SJSA1 (cell line): ENCODE measurements at regions not wholly inside any gene's neighbourhood (a gene's known extent, or its start where the extent isn't known, plus 50 kb on each side); places are given as distances from the start of the nearest gene placed in this dataset.

Experiments
- DNase-seq, 2 experiments: peaks; one replicate each; pipeline ENCODE4 v3.0.0-alpha.2; 2015 to 2020; ENCODE audit warnings: low spot score in 2 of 2, low read depth in 1 of 2
- H3K27ac ChIP-seq: fragments of 250-450 bp; sonication (Bioruptor Pico); 2 replicates; pipeline ENCODE4 v1.5.1; 2020; ENCODE audit warnings: mild to moderate bottlenecking, moderate library complexity
- H3K27me3 ChIP-seq: fragments of 250-450 bp; sonication (Bioruptor Pico); replicated peaks from 2 replicates; pipeline ENCODE4 v1.5.1; 2020; ENCODE audit warnings: mild to moderate bottlenecking, moderate library complexity
- H3K36me3 ChIP-seq: fragments of 250-450 bp; sonication (Bioruptor Pico); 2 replicates; pipeline ENCODE4 v1.5.1; 2020; ENCODE audit warnings: mild to moderate bottlenecking
- H3K4me1 ChIP-seq: fragments of 250-450 bp; sonication (Bioruptor Pico); replicated peaks from 2 replicates; pipeline ENCODE4 v1.6.1; 2021; ENCODE audit warnings: mild to moderate bottlenecking
- H3K4me3 ChIP-seq: fragments of 250-450 bp; sonication (Bioruptor Pico); 2 replicates; pipeline ENCODE4 v1.5.1; 2020; ENCODE audit warnings: mild to moderate bottlenecking
- H3K9me3 ChIP-seq: fragments of 250-450 bp; sonication (Bioruptor Pico); replicated peaks from 2 replicates; pipeline ENCODE4 v1.5.1; 2020; ENCODE audit warnings: mild to moderate bottlenecking

DNA sequence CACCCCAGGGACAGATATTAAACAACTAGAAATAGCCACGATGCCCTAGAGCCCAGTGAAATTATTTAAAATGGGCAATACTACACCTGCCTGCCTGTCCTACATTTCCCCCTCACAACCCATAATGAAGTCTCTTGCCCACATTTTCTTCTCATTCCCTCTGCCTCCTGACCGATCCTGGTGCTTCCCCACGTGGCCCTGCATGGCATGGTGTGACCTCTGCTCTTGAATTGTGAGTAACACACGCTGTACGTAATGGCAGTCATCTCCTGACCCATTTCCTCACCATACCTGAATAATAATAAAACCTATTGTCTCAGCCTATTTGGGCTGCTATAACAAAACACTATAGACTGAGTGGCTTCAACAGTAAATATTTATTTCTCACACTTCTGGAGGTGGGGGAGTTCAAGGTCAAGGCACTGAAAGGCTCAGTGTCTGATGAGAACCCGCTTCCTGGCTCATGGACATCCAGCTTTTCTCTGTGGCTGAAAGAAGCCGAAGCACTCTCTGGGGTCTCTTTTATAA, 77.0 kb upstream of the ENPP6 start:
- no peaks in the 10 kb centered on the region for H3K9me3 ChIP-seq
- H3K4me3 ChIP-seq = no peak overlapping the region
- DNase-seq = no peak
- H3K4me1 ChIP-seq = no peaks in the 10 kb centered on the region
- no peaks in the 10 kb centered on the region for H3K36me3 ChIP-seq
- H3K27me3 ChIP-seq = no peaks in the 10 kb centered on the region
- H3K27ac ChIP-seq = no peak overlapping the region

DNA sequence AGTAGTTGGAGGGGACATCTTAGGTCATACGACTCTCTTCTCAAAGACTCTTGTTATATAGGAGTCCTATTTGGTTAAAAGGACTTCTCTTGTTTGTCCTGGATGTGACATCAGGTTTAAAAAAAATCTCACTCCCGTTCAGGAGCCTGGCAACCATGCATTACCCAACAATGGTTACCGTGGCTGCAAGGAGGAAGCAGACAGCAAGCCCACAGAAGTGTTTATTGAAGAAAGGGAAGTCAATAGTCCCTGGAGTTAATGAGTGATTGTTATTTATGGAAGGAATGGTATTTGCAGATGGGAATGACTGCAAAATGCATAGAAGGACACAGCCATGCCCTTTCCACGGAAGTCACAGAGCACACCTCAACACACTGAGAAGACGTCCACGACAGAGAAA, 75.9 kb upstream of the ENPP6 start:
- no peak for DNase-seq
- H3K27ac ChIP-seq = no peak overlapping the region
- no peaks in the 10 kb centered on the region for H3K4me1 ChIP-seq

DNA sequence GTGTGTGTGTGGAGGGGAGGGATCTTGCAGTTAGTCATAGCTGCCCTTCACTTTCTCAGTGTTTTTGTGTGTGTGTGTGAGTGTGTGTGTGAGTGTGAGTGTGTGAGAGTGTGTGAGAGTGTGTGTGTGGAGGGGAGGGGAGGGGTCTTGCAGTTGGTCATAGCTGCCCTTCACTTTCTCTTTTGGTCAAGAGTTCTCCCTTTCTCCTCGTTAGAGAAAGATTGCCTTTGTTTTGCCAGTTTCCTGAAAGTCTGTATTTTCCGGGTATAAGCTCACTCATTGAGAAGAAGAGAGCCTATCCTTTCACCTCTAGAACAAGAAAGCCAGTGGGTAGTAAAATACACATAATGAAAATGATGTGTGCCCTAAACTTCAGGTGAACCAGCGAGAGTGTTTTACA, 75.2 kb upstream of the ENPP6 start:
- H3K27ac ChIP-seq = no peak overlapping the region
- no peaks in the 10 kb centered on the region for H3K4me1 ChIP-seq
- H3K9me3 ChIP-seq = no peaks in the 10 kb centered on the region
- H3K36me3 ChIP-seq = no peaks in the 10 kb centered on the region
- no peaks in the 10 kb centered on the region for H3K27me3 ChIP-seq
- no peak overlapping the region for H3K4me3 ChIP-seq
- no peak for DNase-seq

More for the DNA sequence above, 75.9 kb upstream of the ENPP6 start:
- Histone ChIP-seq H3K4me3 (no peak overlapping the region), H3K9me3 (no peaks in the 10 kb centered on the region), H3K27me3 (no peaks in the 10 kb centered on the region), H3K36me3 (no peaks in the 10 kb centered on the region)

DNA sequence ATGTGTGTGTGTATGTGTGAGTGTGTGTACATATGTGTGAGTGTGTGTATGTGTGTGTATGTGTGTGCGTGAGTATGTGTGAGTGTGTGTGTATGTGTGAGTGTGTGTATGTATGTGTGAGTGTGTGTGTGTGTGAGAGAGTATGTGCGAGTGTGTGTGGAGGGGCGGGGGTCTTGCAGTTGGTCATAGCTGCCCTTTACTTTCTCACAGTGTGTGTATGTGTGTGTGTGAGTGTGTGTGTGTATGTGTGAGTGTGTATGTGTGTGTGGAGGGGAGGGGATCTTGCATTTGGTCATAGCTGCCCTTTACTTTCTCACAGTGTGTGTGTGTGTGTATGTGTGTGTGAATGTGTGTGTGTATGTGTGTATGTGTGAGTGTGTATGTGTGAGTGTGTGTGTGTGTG, 74.8 kb upstream of the ENPP6 start:
- Histone ChIP-seq H3K27me3 (no peaks in the 10 kb centered on the region), H3K36me3 (no peaks in the 10 kb centered on the region), H3K9me3 (no peaks in the 10 kb centered on the region), H3K4me1 (no peaks in the 10 kb centered on the region), H3K27ac (no peak overlapping the region), H3K4me3 (no peak overlapping the region)
- DNase-seq = no peak

DNA sequence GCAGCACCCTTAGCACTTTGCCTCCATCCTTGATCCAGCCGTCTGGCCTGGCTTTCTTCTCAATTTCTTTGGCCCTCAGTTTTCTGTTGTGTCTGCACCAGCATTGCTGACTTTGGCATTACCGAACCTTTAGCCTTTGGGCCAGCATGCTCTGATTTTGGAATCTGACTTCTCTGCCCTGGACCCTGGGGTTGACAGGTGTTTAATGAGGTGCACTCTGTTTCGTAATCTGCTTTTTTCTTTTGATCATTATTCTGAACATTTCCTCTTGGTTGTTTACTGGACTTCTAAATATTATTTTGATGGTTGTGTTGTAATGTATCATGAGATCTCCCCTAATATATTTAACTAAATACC, 71.5 kb upstream of the ENPP6 start:
- Histone ChIP-seq H3K36me3 (no peaks in the 10 kb centered on the region), H3K4me1 (no peaks in the 10 kb centered on the region), H3K27me3 (no peaks in the 10 kb centered on the region), H3K9me3 (no peaks in the 10 kb centered on the region), H3K4me3 (no peak overlapping the region), H3K27ac (no peak overlapping the region)
- DNase-seq = no peak

GRCh38 chr4:184288451-184289178, 70.9 kb upstream of the ENPP6 start:
- Histone ChIP-seq H3K9me3 (no peaks in the 10 kb centered on the region), H3K4me3 (no peak overlapping the region), H3K27me3 (no peaks in the 10 kb centered on the region), H3K4me1 (no peaks in the 10 kb centered on the region), H3K36me3 (no peaks in the 10 kb centered on the region), H3K27ac (no peak overlapping the region)
- no peak for DNase-seq

GRCh38 chr4:184287697-184288255, 70.1 kb upstream of the ENPP6 start:
- Histone ChIP-seq H3K36me3 (no peaks in the 10 kb centered on the region), H3K9me3 (no peaks in the 10 kb centered on the region), H3K4me1 (no peaks in the 10 kb centered on the region), H3K4me3 (no peak overlapping the region), H3K27ac (no peak overlapping the region), H3K27me3 (no peaks in the 10 kb centered on the region)
- DNase-seq = no peak

DNA sequence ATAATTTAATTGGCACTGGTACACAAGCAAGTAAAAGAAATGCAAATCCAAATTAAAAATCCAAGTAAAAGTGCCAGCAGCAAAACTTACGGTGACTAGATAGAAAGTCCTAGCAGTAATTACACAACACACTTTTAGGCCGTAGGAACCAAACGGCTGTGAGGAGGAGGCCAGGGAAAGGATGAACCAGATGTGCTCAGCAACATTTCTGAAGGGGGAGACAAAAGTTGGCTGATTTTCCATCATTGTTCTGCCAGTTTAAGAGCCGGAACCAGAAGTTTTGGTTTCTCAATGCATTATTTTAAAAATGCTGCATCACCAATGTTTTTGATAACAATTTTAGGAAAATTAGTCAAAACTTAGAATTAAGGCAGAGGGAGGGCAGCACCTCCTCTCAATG, 68.7 kb upstream of the ENPP6 start:
- Histone ChIP-seq H3K9me3 (no peaks in the 10 kb centered on the region), H3K4me3 (no peak overlapping the region), H3K27ac (no peak overlapping the region), H3K4me1 (no peaks in the 10 kb centered on the region), H3K36me3 (no peaks in the 10 kb centered on the region), H3K27me3 (no peaks in the 10 kb centered on the region)
- DNase-seq = no peak

- H3K4me3 ChIP-seq = no peak overlapping the region
- no peaks in the 10 kb centered on the region for H3K36me3 ChIP-seq
- no peaks in the 10 kb centered on the region for H3K4me1 ChIP-seq
- DNase-seq = no peak
- no peaks in the 10 kb centered on the region for H3K9me3 ChIP-seq
- H3K27ac ChIP-seq = no peak overlapping the region
- H3K27me3 ChIP-seq = no peaks in the 10 kb centered on the region
Observed at GRCh38 chr4:184284742-184285141, 67.1 kb upstream of the ENPP6 start.

GRCh38 chr4:184284336-184284690, 66.6 kb upstream of the ENPP6 start:
- DNase-seq = no peak
- Histone ChIP-seq H3K36me3 (no peaks in the 10 kb centered on the region), H3K27me3 (no peaks in the 10 kb centered on the region), H3K4me1 (no peaks in the 10 kb centered on the region), H3K27ac (no peak overlapping the region), H3K9me3 (no peaks in the 10 kb centered on the region), H3K4me3 (no peak overlapping the region)

DNA sequence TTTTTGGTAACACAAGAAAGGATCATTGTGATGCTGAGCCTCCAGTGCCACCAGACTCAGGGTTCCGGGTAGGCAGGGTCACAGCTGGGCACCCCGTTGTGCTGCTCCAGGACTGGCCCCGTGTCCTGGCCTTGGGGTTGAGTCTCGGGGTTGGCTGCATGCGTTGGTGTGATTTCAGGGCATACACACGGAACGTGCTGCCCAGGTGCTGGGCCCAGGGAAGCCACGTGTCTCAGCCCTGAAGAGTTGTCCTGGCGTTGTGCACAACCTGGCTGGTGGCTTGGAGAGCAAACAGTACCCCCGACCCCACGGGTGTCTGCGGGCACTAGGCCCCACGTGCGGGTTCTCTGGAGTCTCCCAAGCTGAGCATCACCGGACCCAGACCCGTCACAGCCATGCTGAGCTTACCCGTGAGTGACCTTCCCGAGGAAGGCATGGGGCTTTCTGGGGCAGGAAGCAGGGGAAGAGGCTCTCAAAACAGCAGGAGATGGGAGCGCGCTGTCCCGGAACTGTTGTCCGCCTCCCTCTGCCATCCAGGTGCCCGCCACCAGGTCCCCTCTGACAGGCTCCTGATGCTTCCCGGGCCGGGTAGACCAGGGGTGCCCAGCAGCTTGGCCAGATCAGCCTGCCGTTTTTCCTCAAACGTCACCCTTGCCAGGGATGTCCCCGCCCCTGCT, 66.1 kb upstream of the ENPP6 start:
- Histone ChIP-seq H3K27me3 (no peaks in the 10 kb centered on the region), H3K4me3 (no peak overlapping the region), H3K4me1 (no peaks in the 10 kb centered on the region), H3K9me3 (no peaks in the 10 kb centered on the region), H3K36me3 (no peaks in the 10 kb centered on the region), H3K27ac (no peak overlapping the region)
- DNase-seq = no peak

DNA sequence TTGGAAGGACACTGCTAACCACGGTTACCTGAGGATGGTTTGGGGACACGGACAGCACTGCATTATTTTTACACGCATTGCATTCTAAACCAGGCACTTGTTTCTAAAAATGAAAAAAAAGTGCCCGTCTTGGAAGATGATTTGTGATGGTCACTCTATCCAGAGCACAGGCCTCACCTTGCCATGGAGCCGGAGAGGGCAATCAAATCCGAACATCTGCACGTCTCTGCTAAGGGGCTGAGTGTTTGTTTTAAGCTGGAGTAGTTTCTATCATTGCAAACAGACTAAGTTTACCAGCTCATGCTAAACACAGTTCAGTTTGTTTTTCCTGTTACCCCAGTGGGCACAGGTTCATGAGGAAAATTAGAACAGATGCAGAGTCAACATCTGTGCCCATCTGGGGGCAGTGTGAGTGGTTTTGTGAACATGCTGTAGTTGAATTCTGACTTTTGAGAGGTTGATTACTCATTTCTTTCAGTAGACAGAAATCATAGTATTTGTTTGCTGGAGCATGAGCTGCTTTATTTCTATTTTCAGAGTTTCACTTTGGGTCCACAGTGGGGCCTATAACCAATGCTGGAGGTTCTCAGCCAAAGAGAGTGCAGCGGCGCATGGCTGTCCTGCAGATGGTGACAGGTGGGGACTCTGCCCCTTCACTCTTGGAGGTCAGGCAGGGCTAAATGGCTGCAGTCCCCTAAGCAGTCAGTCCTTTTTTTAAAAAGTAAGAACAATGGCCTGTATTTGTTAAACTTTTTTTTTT, 65.4 kb upstream of the ENPP6 start:
- no peak for DNase-seq
- H3K4me3 ChIP-seq = no peak overlapping the region
- H3K4me1 ChIP-seq = no peaks in the 10 kb centered on the region
- no peaks in the 10 kb centered on the region for H3K9me3 ChIP-seq
- no peaks in the 10 kb centered on the region for H3K27me3 ChIP-seq
- no peak overlapping the region for H3K27ac ChIP-seq
- H3K36me3 ChIP-seq = no peaks in the 10 kb centered on the region

GRCh38 chr4:184282251-184282713, 64.6 kb upstream of the ENPP6 start:
- Histone ChIP-seq H3K4me3 (no peak overlapping the region), H3K27ac (no peak overlapping the region), H3K36me3 (no peaks in the 10 kb centered on the region), H3K4me1 (no peaks in the 10 kb centered on the region), H3K27me3 (no peaks in the 10 kb centered on the region), H3K9me3 (no peaks in the 10 kb centered on the region)
- no peak for DNase-seq
